ENCODE measurements at regions not wholly inside any gene's neighbourhood (a gene's known extent, or its start where the extent isn't known, plus 50 kb on each side); places are given as distances from the start of the nearest gene placed in this dataset.

- Histone ChIP-seq H3K27ac (ENCODE audit: low read depth, low read length) (no peak overlapping the region), H3K36me3 (ENCODE audit: control insufficient read depth, insufficient read depth, low read length) (no peaks in the 10 kb centered on the region), H3K4me3 (ENCODE audit: low read depth, low read length) (no peak overlapping the region), H3K4me1 (ENCODE audit: control insufficient read depth, insufficient read depth, low read length) (no peaks in the 10 kb centered on the region), H3K27me3 (ENCODE audit: control insufficient read depth, insufficient read depth, low read length) (no peaks in the 10 kb centered on the region), H3K9ac (ENCODE audit: low read length) (no peak overlapping the region), H3K9me3 (ENCODE audit: control insufficient read depth, insufficient read depth, low read depth, low read length) (peaks cover 7% of the 10 kb centered on the region)
Measured at GRCh38 chr9:108691614-108692013, 164.2 kb downstream of the ACTL7B start.

- no peaks in the 10 kb centered on the region for H3K36me3 ChIP-seq (ENCODE audit: control insufficient read depth, insufficient read depth, low read length)
- no peak overlapping the region for H3K9ac ChIP-seq (ENCODE audit: low read length)
Measured at GRCh38 chr9:108688676-108689075, 167.1 kb downstream of the ACTL7B start.

GRCh38 chr9:108688051-108688450, 167.7 kb downstream of the ACTL7B start:
- H3K27me3 ChIP-seq (ENCODE audit: control insufficient read depth, insufficient read depth, low read length): no peaks in the 10 kb centered on the region
- no peaks in the 10 kb centered on the region for H3K36me3 ChIP-seq (ENCODE audit: control insufficient read depth, insufficient read depth, low read length)
- H3K27ac ChIP-seq (ENCODE audit: low read depth, low read length): no peak overlapping the region
- H3K9ac ChIP-seq (ENCODE audit: low read length): no peak overlapping the region
- peaks cover 17% of the 10 kb centered on the region for H3K9me3 ChIP-seq (ENCODE audit: control insufficient read depth, insufficient read depth, low read depth, low read length)
- H3K4me3 ChIP-seq (ENCODE audit: low read depth, low read length): no peak overlapping the region
- peaks cover 4% of the 10 kb centered on the region for H3K4me1 ChIP-seq (ENCODE audit: control insufficient read depth, insufficient read depth, low read length)

More at GRCh38 chr9:108688676-108689075, 167.1 kb downstream of the ACTL7B start:
- Histone ChIP-seq H3K4me3 (ENCODE audit: low read depth, low read length) (no peak overlapping the region), H3K27ac (ENCODE audit: low read depth, low read length) (no peak overlapping the region), H3K9me3 (ENCODE audit: control insufficient read depth, insufficient read depth, low read depth, low read length) (peaks cover 17% of the 10 kb centered on the region), H3K4me1 (ENCODE audit: control insufficient read depth, insufficient read depth, low read length) (peaks cover 4% of the 10 kb centered on the region), H3K27me3 (ENCODE audit: control insufficient read depth, insufficient read depth, low read length) (no peaks in the 10 kb centered on the region)

GRCh38 chr9:108687006-108687987, 168.5 kb downstream of the ACTL7B start:
- H3K27ac ChIP-seq (ENCODE audit: low read depth, low read length): no peak overlapping the region
- peaks cover 17% of the 10 kb centered on the region for H3K9me3 ChIP-seq (ENCODE audit: control insufficient read depth, insufficient read depth, low read depth, low read length)
- no peaks in the 10 kb centered on the region for H3K36me3 ChIP-seq (ENCODE audit: control insufficient read depth, insufficient read depth, low read length)
- H3K9ac ChIP-seq (ENCODE audit: low read length): no peak overlapping the region
- no peak overlapping the region for H3K4me3 ChIP-seq (ENCODE audit: low read depth, low read length)
- H3K4me1 ChIP-seq (ENCODE audit: control insufficient read depth, insufficient read depth, low read length): peaks cover 4% of the 10 kb centered on the region
- no peaks in the 10 kb centered on the region for H3K27me3 ChIP-seq (ENCODE audit: control insufficient read depth, insufficient read depth, low read length)

- H3K9me3 ChIP-seq (ENCODE audit: control insufficient read depth, insufficient read depth, low read depth, low read length): peaks cover 17% of the 10 kb centered on the region
- no peak overlapping the region for H3K9ac ChIP-seq (ENCODE audit: low read length)
- no peaks in the 10 kb centered on the region for H3K27me3 ChIP-seq (ENCODE audit: control insufficient read depth, insufficient read depth, low read length)
- no peak overlapping the region for H3K4me3 ChIP-seq (ENCODE audit: low read depth, low read length)
- H3K36me3 ChIP-seq (ENCODE audit: control insufficient read depth, insufficient read depth, low read length): no peaks in the 10 kb centered on the region
- no peak overlapping the region for H3K27ac ChIP-seq (ENCODE audit: low read depth, low read length)
- peaks cover 4% of the 10 kb centered on the region for H3K4me1 ChIP-seq (ENCODE audit: control insufficient read depth, insufficient read depth, low read length)
Measured at GRCh38 chr9:108684288-108685025, 171.3 kb downstream of the ACTL7B start.

GRCh38 chr9:108683245-108683644, 172.5 kb downstream of the ACTL7B start:
- no peaks in the 10 kb centered on the region for H3K27me3 ChIP-seq (ENCODE audit: control insufficient read depth, insufficient read depth, low read length)
- H3K4me3 ChIP-seq (ENCODE audit: low read depth, low read length): no peak overlapping the region
- peaks cover 4% of the 10 kb centered on the region for H3K4me1 ChIP-seq (ENCODE audit: control insufficient read depth, insufficient read depth, low read length)
- H3K36me3 ChIP-seq (ENCODE audit: control insufficient read depth, insufficient read depth, low read length): no peaks in the 10 kb centered on the region
- no peak overlapping the region for H3K27ac ChIP-seq (ENCODE audit: low read depth, low read length)
- H3K9ac ChIP-seq (ENCODE audit: low read length): no peak overlapping the region
- H3K9me3 ChIP-seq (ENCODE audit: control insufficient read depth, insufficient read depth, low read depth, low read length): peaks cover 15% of the 10 kb centered on the region

- H3K27ac ChIP-seq (ENCODE audit: low read depth, low read length): no peak overlapping the region
- H3K27me3 ChIP-seq (ENCODE audit: control insufficient read depth, insufficient read depth, low read length): no peaks in the 10 kb centered on the region
- no peaks in the 10 kb centered on the region for H3K36me3 ChIP-seq (ENCODE audit: control insufficient read depth, insufficient read depth, low read length)
- no peak overlapping the region for H3K9ac ChIP-seq (ENCODE audit: low read length)
- peaks cover 4% of the 10 kb centered on the region for H3K4me1 ChIP-seq (ENCODE audit: control insufficient read depth, insufficient read depth, low read length)
- H3K4me3 ChIP-seq (ENCODE audit: low read depth, low read length): no peak overlapping the region
- H3K9me3 ChIP-seq (ENCODE audit: control insufficient read depth, insufficient read depth, low read depth, low read length): peaks cover 13% of the 10 kb centered on the region
Measured at GRCh38 chr9:108681851-108682590, 173.8 kb downstream of the ACTL7B start.

GRCh38 chr9:108680946-108681345, 174.8 kb downstream of the ACTL7B start:
- no peaks in the 10 kb centered on the region for H3K27me3 ChIP-seq (ENCODE audit: control insufficient read depth, insufficient read depth, low read length)
- no peak overlapping the region for H3K27ac ChIP-seq (ENCODE audit: low read depth, low read length)
- 0 out of 2 replicates have a peak, but pooled peaks cover 3% of the 10 kb centered on the region for H3K9me3 ChIP-seq (ENCODE audit: control insufficient read depth, insufficient read depth, low read depth, low read length)
- H3K36me3 ChIP-seq (ENCODE audit: control insufficient read depth, insufficient read depth, low read length): no peaks in the 10 kb centered on the region
- H3K9ac ChIP-seq (ENCODE audit: low read length): no peak overlapping the region
- no peak overlapping the region for H3K4me3 ChIP-seq (ENCODE audit: low read depth, low read length)
- H3K4me1 ChIP-seq (ENCODE audit: control insufficient read depth, insufficient read depth, low read length): peaks cover 12% of the 10 kb centered on the region

- Histone ChIP-seq H3K9ac (ENCODE audit: low read length) (no peak overlapping the region), H3K27me3 (ENCODE audit: control insufficient read depth, insufficient read depth, low read length) (no peaks in the 10 kb centered on the region), H3K4me1 (ENCODE audit: control insufficient read depth, insufficient read depth, low read length) (peaks cover 11% of the 10 kb centered on the region), H3K4me3 (ENCODE audit: low read depth, low read length) (no peak overlapping the region), H3K9me3 (ENCODE audit: control insufficient read depth, insufficient read depth, low read depth, low read length) (no peaks in the 10 kb centered on the region), H3K36me3 (ENCODE audit: control insufficient read depth, insufficient read depth, low read length) (no peaks in the 10 kb centered on the region), H3K27ac (ENCODE audit: low read depth, low read length) (no peak overlapping the region)
Measured at GRCh38 chr9:108677776-108678175, 178.0 kb downstream of the ACTL7B start.

GRCh38 chr9:108676355-108676754, 179.4 kb downstream of the ACTL7B start:
- no peak overlapping the region for H3K9ac ChIP-seq (ENCODE audit: low read length)
- no peaks in the 10 kb centered on the region for H3K36me3 ChIP-seq (ENCODE audit: control insufficient read depth, insufficient read depth, low read length)
- H3K4me3 ChIP-seq (ENCODE audit: low read depth, low read length): no peak overlapping the region
- no peaks in the 10 kb centered on the region for H3K9me3 ChIP-seq (ENCODE audit: control insufficient read depth, insufficient read depth, low read depth, low read length)
- H3K4me1 ChIP-seq (ENCODE audit: control insufficient read depth, insufficient read depth, low read length): peaks cover 11% of the 10 kb centered on the region
- no peaks in the 10 kb centered on the region for H3K27me3 ChIP-seq (ENCODE audit: control insufficient read depth, insufficient read depth, low read length)
- H3K27ac ChIP-seq (ENCODE audit: low read depth, low read length): no peak overlapping the region

Measured in HUES6 (cell line).